ENCODE measurements at regions not wholly inside any gene's neighbourhood (a gene's known extent, or its start where the extent isn't known, plus 50 kb on each side); places are given as distances from the start of the nearest gene placed in this dataset.

GRCh38 chr19:27920774-27921173, 1292.2 kb downstream of the UQCRFS1 start:
- H3K27me3 Mint-ChIP-seq (ENCODE audit: low read depth in 3 of 3): peaks cover 0 to 2% (median 1%) of the 10 kb centered on the region in 3 donors
- DNase-seq: no peak
- H3K9me3 Mint-ChIP-seq: peaks cover 0 to 6% (median under 1%) of the 10 kb centered on the region in 6 donors
- no peak overlapping the region for H3K4me3 Mint-ChIP-seq
- H3K27ac Mint-ChIP-seq: no peak overlapping the region
- H3K4me1 Mint-ChIP-seq: no peaks in the 10 kb centered on the region
- H3K36me3 Mint-ChIP-seq: no peaks in the 10 kb centered on the region

GRCh38 chr19:27918818-27919217, 1294.1 kb downstream of the UQCRFS1 start:
- Mint-ChIP-seq H3K27ac (no peak overlapping the region), H3K4me1 (no peaks in the 10 kb centered on the region), H3K4me3 (no peak overlapping the region), H3K36me3 (no peaks in the 10 kb centered on the region), H3K27me3 (ENCODE audit: low read depth in 3 of 3) (peaks cover 1 to 3% (median 2%) of the 10 kb centered on the region in 3 donors), H3K9me3 (peaks cover 0 to 6% (median 0%) of the 10 kb centered on the region in 6 donors)
- no peak for DNase-seq

- Mint-ChIP-seq H3K36me3 (no peaks in the 10 kb centered on the region), H3K4me3 (no peak overlapping the region), H3K27ac (no peak overlapping the region), H3K4me1 (no peaks in the 10 kb centered on the region), H3K9me3 (peaks cover 0 to 4% (median 0%) of the 10 kb centered on the region in 6 donors), H3K27me3 (ENCODE audit: low read depth in 3 of 3) (peaks cover 0 to 3% (median 1%) of the 10 kb centered on the region in 3 donors)
- no peak for DNase-seq
These were observed 1301.6 kb downstream of the UQCRFS1 start for GRCh38 chr19:27911122-27911898.

- no peak for DNase-seq
- no peaks in the 10 kb centered on the region for H3K36me3 Mint-ChIP-seq
These were observed 1303.1 kb downstream of the UQCRFS1 start for GRCh38 chr19:27909861-27910260.

GRCh38 chr19:27909185-27909840, 1303.6 kb downstream of the UQCRFS1 start:
- no peak for DNase-seq
- Mint-ChIP-seq H3K27me3 (ENCODE audit: low read depth in 3 of 3) (peaks cover 0 to 1% (median 0%) of the 10 kb centered on the region in 3 donors), H3K4me3 (no peak overlapping the region), H3K36me3 (no peaks in the 10 kb centered on the region), H3K27ac (no peak overlapping the region), H3K4me1 (no peaks in the 10 kb centered on the region), H3K9me3 (peaks cover 0 to 4% (median 2%) of the 10 kb centered on the region in 6 donors)

More at GRCh38 chr19:27909861-27910260, 1303.1 kb downstream of the UQCRFS1 start:
- H3K4me1 Mint-ChIP-seq: no peaks in the 10 kb centered on the region
- H3K9me3 Mint-ChIP-seq: peaks cover 0 to 4% (median 2%) of the 10 kb centered on the region in 6 donors
- no peak overlapping the region for H3K27ac Mint-ChIP-seq
- no peak overlapping the region for H3K4me3 Mint-ChIP-seq
- H3K27me3 Mint-ChIP-seq (ENCODE audit: low read depth in 3 of 3): peaks cover 0 to 1% (median 0%) of the 10 kb centered on the region in 3 donors

- H3K4me1 Mint-ChIP-seq: no peaks in the 10 kb centered on the region
- H3K27me3 Mint-ChIP-seq (ENCODE audit: low read depth in 3 of 3): peaks cover 0 to 1% (median 0%) of the 10 kb centered on the region in 3 donors
- peaks cover 0 to 6% (median under 1%) of the 10 kb centered on the region in 6 donors for H3K9me3 Mint-ChIP-seq
- no peak overlapping the region for H3K4me3 Mint-ChIP-seq
- no peak overlapping the region for H3K27ac Mint-ChIP-seq
- DNase-seq: no peak
- no peaks in the 10 kb centered on the region for H3K36me3 Mint-ChIP-seq
These were observed 1306.9 kb downstream of the UQCRFS1 start for GRCh38 chr19:27906081-27906480.

GRCh38 chr19:27905074-27905473, 1307.9 kb downstream of the UQCRFS1 start:
- Mint-ChIP-seq H3K27me3 (ENCODE audit: low read depth in 3 of 3) (peaks cover 0 to 1% (median 0%) of the 10 kb centered on the region in 3 donors), H3K9me3 (peaks cover 0 to 8% (median 0%) of the 10 kb centered on the region in 6 donors), H3K36me3 (no peaks in the 10 kb centered on the region), H3K27ac (peak overlapping the region in 1 of 6 donors; percentile 67), H3K4me3 (no peak overlapping the region), H3K4me1 (no peaks in the 10 kb centered on the region)
- no peak for DNase-seq

GRCh38 chr19:27901078-27901477, 1311.9 kb downstream of the UQCRFS1 start:
- H3K4me1 Mint-ChIP-seq: no peaks in the 10 kb centered on the region
- H3K27me3 Mint-ChIP-seq (ENCODE audit: low read depth in 3 of 3): peaks cover 0 to 5% (median 5%) of the 10 kb centered on the region in 3 donors
- no peak for DNase-seq
- no peaks in the 10 kb centered on the region for H3K36me3 Mint-ChIP-seq
- H3K9me3 Mint-ChIP-seq: peaks cover 0 to 12% (median 2%) of the 10 kb centered on the region in 6 donors
- no peak overlapping the region for H3K27ac Mint-ChIP-seq
- no peak overlapping the region for H3K4me3 Mint-ChIP-seq

- no peak overlapping the region for H3K27ac Mint-ChIP-seq
- peaks cover 0 to 17% (median 7%) of the 10 kb centered on the region in 6 donors for H3K9me3 Mint-ChIP-seq
- no peak overlapping the region for H3K4me3 Mint-ChIP-seq
- H3K36me3 Mint-ChIP-seq: no peaks in the 10 kb centered on the region
- H3K4me1 Mint-ChIP-seq: no peaks in the 10 kb centered on the region
- H3K27me3 Mint-ChIP-seq (ENCODE audit: low read depth in 3 of 3): peaks cover 0 to 5% (median 3%) of the 10 kb centered on the region in 3 donors
- DNase-seq: no peak
These were observed 1316.9 kb downstream of the UQCRFS1 start for GRCh38 chr19:27896091-27896490.

- Mint-ChIP-seq H3K36me3 (no peaks in the 10 kb centered on the region), H3K4me1 (no peaks in the 10 kb centered on the region), H3K27me3 (ENCODE audit: low read depth in 3 of 3) (peaks cover 0 to 5% (median 3%) of the 10 kb centered on the region in 3 donors), H3K27ac (no peak overlapping the region), H3K4me3 (no peak overlapping the region), H3K9me3 (peaks cover 0 to 17% (median 8%) of the 10 kb centered on the region in 6 donors)
- no peak for DNase-seq
These were observed 1317.8 kb downstream of the UQCRFS1 start for GRCh38 chr19:27894906-27895754.

GRCh38 chr19:27892500-27892899, 1320.5 kb downstream of the UQCRFS1 start:
- Mint-ChIP-seq H3K4me1 (no peaks in the 10 kb centered on the region), H3K27me3 (ENCODE audit: low read depth in 3 of 3) (peaks cover 0 to 2% (median 1%) of the 10 kb centered on the region in 3 donors), H3K4me3 (no peak overlapping the region)

GRCh38 chr19:27891411-27891810, 1321.5 kb downstream of the UQCRFS1 start:
- DNase-seq: no peak
- no peak overlapping the region for H3K4me3 Mint-ChIP-seq
- H3K4me1 Mint-ChIP-seq: no peaks in the 10 kb centered on the region
- H3K36me3 Mint-ChIP-seq: no peaks in the 10 kb centered on the region
- no peak overlapping the region for H3K27ac Mint-ChIP-seq
- peaks cover 8 to 32% (median 18%) of the 10 kb centered on the region in 6 donors for H3K9me3 Mint-ChIP-seq
- H3K27me3 Mint-ChIP-seq (ENCODE audit: low read depth in 3 of 3): peaks cover 0 to 2% (median 0%) of the 10 kb centered on the region in 3 donors

More at GRCh38 chr19:27892500-27892899, 1320.5 kb downstream of the UQCRFS1 start:
- Mint-ChIP-seq H3K27ac (no peak overlapping the region), H3K36me3 (no peaks in the 10 kb centered on the region), H3K9me3 (peaks cover 1 to 27% (median 12%) of the 10 kb centered on the region in 6 donors)
- DNase-seq: no peak

GRCh38 chr19:27890696-27891095, 1322.3 kb downstream of the UQCRFS1 start:
- Mint-ChIP-seq H3K4me3 (no peak overlapping the region), H3K9me3 (peaks cover 8 to 35% (median 19%) of the 10 kb centered on the region in 6 donors), H3K36me3 (no peaks in the 10 kb centered on the region), H3K4me1 (no peaks in the 10 kb centered on the region), H3K27ac (no peak overlapping the region), H3K27me3 (ENCODE audit: low read depth in 3 of 3) (peaks cover 0 to 2% (median 0%) of the 10 kb centered on the region in 3 donors)
- no peak for DNase-seq

Measured in immature natural killer cell (primary cell).